Stimulated activated CD4-positive, alpha-beta T cell treated with anti-CD3 and anti-CD28 coated beads, TNF-alpha, amount 100 ng/mL, for 1 hour (primary cell): ENCODE measurements at regions not wholly inside any gene's neighbourhood (a gene's known extent, or its start where the extent isn't known, plus 50 kb on each side); places are given as distances from the start of the nearest gene placed in this dataset.

Experiments
- DNase-seq, 3 donors: peaks; one replicate each; pipeline ENCODE4 v3.0.0-alpha.2; 2020; ENCODE audit warnings: low read depth in 3 of 3, low spot score in 1 of 3

DNA sequence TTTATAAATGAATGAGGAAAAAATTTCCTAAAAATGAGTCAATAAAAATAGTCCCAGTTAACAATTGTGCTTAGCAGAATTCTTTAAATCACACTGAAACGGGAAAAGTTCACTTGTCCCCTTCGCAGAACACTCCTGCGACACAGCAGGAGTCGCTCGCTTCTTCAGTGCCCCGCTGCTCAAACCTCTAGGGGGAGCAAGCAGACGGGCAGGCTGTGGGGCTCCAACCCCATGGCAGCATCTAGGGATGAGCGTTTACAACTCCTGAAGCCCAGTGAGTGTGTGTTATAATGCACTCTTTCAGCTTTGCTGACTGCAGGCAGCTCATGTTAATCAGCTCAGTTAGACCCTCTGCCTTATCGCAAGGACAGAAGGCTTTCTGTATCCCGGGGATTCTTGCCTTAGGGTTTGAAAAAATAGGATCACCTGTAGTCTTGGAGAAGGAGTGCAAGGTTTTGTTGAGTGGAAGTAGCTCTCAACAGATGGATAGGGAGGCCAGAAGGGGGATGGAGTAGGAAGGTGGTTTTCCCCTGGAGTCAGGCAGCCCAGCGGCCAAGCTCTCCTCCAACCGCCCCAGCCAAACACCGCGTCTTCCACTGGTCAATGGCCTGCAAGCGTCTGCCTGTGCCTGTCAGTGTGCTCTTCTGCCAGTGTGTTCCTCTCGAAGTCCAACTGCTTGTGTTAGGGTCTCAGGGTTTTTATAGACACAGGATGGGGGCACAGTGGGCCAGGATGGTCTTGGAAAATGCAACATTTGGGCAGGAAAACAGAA lies 1977.7 kb upstream of the LRRTM1 start:
- no peak for DNase-seq

DNA sequence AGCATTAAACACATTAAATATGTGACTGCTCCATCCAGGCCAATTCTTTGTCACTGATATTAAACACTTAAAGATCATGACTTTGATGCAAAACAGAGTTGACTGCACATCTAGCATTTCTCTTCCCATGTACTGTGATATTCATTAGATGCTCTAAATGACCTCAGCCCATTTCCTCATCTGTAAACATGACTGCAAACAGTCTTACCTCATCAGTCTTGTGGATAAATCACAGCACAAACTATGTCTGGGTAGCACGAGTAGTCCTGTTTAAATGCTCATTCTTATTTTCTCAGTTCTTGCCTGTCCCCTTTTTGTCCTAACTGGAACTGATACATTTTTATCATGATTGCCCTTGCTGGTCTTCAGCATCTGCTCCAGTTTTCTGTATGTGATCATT lies 1974.8 kb upstream of the LRRTM1 start:
- DNase-seq, result no peak

DNA sequence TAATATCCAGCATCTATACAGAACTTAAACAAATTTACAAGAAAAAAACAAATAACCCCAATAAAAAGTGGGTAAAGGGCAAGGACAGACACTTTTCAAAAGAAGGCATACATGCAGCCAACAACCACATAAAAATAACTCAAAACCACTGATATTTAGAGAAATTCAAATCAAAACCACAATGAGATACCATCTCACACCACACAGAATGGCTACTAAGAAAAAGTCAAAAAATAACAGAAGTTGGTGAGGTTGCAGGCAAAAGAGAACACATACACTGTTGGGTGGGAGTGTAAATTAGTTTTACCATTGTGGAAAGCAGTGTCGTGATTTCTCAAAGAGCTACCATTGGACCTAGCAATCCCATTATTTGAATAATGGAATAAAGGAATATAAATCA lies 1973.9 kb upstream of the LRRTM1 start:
- DNase-seq, result no peak

DNA sequence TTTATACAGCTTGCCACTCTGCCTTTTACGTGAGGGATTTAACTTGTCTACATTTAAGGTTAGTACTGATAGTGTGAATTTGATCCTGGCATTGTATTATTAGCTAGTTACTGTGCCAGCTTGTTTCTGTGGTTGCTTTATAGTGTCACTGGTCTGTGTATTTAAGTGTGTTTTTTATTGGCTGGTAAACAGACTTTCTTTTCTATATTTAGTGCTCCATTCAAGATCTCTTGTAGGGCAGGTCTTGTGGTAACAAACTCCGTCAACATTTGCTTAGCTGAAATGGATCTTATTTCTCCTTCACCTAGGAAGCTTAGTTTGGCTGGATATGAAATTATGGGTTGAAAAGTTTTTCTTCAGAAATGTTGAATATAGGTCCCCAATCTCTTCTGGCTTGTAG lies 1971.0 kb upstream of the LRRTM1 start:
- DNase-seq, result no peak

DNA sequence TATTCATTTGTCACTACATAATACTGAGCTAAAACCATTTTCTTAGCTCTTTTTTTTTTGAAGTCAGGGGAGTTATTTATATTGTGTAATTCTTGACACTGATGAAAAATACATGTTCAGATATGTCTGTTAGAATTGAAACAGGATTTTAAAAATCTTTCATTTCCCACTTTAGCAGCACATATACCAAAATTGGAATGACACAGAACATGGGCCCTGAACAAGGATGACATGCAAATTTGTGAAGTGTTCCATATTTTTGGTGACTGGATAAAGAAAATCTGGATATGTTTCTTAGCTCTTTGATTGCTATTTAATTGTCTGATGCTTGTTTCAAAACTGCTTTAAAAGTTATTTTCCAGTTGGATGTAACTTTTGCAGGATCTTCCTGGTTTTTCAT lies 1963.9 kb upstream of the LRRTM1 start:
- DNase-seq, result no peak

DNA sequence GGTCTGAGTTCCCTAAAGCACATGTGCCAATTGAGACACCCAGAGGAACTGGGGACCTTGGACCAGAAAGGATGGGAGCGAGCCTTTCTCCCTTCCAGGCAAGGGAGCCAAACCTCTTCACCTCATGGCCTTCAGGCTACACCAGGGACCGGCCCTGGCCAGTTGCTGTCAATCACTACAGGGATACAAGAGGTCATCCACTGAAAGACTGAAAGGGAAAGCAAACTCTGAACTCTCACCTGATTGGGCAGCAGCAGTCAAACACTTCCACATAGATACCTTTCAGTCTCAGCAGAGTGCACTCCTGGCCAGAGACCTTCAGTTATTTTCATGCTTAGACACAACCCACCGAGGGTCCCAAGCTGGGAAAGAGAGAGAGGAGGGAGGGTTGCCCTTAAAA lies 1956.0 kb upstream of the LRRTM1 start:
- no peak for DNase-seq

DNA sequence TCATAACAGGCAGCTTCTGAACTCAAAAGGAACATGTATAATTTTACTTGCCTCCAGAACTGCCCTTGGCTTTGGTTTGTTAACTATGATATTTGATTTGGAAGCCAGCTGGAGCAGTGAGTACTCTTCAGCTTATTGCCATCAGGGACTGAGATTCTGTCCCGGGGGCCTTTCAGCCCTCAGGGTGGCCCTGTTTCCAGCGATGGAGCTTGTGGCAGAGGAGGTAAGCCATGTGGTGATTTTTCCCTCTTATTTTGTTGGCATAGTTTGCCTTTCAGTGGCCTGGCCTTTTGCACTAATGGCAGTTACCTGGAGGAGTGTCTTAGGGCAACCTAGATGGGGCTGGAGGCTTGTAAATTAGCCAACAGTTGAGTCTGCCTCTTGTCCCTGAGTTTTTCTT lies 1955.0 kb upstream of the LRRTM1 start:
- DNase-seq, result no peak

DNA sequence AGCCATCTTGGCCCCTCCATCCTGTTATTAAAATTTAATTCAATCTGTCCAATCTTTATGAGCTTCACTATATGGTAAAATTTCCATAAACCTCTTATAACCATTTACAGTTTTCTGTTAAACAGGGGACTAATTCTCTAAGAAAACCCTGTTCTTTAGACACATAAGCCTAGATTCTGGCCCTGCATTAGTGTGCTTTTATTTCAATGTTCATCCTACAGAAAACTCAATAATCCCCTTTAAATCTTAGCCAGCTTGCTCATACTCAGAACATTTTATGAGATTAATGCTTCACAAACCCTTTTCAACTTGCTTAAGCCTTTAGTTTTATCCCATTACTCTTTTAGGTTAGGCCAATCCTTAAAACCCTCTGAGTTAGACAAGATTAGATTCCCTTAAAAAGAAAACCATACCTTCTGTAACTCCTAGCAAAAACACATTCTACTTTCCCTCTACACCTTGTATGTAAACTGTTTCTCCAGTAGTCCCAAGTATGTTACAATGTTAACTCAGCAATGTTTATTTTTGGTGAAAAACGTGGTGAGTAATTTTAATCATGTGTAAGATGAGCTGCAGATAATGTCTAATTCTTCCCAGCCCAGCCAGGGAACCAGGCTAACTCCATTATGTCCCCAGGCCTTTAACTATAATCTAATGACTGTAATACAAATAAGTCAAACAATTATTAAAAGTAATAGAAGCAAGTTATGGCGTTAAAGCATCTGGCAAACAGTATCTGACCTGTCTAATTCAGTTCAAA lies 1953.4 kb upstream of the LRRTM1 start:
- no peak for DNase-seq

DNA sequence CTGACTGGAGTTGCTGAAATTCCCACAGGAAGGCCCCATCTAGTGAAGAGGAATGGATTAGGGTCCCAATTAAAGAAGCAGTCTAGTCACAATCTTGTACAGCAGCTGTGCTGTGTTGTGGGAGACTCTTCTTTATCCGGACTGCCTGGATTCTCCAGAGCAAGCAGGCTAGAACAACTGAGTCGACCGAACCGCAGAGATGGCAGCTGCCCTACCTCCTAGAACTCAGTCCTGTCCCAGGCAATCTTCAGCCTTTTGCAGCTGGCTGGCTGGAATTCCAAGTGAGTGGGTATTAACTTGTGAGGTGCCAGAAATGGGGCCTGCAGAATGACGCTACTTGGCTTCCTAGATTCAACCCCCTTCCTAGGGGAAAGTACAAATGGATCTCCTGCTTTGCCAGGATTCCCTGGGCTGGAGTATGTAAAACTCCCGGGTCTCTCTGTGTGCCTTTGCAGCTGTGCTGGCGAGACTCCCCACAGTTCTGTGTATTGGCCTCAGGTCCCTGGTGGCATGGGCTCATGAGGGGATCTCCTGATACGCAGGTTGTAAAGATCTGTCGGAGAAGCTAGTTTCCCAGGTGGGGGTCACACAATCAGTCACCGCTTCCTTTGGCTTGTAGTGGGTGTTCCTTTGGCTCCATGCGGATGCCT lies 1952.6 kb upstream of the LRRTM1 start:
- DNase-seq, result no peak

DNA sequence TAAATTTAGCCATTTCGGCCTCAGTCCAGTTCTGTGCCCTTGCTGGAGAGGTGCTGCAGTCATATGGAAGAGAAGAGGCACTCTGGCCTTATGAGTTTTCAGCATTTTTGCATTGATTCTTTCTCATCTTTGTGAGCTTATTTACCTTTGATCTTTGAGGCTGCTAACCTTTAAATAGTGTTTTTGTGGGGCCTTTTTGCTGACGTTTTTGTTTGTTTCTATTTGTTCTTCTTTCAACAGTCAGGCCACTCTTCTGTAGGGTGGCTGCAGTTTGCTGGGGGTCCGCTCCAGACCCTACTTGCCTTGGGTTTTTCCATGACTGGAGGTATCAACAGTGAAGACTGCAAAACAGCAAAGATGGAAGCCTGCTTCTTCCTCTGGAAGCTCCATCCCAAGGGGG lies 1951.7 kb upstream of the LRRTM1 start:
- DNase-seq, result no peak

DNA sequence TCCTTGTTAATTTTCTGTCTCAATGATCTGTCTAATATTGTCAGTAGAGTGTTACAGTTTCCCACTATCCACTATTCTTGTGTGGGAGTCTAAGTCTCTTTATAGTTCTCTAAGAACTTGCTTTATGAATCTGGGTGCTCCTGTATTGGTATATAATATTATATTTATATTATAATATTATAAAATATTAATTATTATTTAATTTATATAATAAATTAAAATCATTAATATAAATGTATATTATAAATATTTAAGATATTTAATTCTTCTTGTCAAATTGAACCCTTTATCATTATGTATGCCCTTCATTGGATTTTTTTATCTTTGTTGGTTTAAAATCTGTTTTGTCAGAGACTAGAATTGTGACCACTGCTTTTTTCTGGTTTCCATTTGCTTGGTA lies 1950.2 kb upstream of the LRRTM1 start:
- DNase-seq, result no peak

DNA sequence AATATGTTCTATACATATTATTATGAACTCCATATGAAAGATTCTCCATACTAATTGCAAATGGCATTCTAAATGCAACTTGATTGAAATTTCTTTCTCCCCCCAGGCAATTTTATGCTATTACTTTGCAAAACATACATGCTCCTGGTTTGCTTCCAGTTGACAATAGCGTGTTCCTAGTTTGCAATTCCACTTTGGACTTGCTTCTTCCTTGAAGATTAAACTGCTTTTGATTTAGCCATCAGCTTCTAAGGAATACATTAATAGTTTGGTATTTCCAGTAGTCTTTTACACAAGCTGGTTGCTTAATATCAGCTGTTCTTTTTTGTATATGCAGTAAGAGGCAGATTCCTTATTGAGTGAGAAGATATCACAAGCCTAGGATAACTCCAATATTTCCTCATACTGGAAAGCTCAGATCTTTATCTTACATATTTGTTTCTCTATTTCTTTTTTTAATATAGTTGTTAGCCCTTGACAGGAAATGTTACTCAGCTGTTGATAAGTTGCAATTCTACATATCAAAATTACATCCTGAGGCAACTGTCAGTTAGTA lies 1941.7 kb upstream of the LRRTM1 start:
- DNase-seq, result no peak

DNA sequence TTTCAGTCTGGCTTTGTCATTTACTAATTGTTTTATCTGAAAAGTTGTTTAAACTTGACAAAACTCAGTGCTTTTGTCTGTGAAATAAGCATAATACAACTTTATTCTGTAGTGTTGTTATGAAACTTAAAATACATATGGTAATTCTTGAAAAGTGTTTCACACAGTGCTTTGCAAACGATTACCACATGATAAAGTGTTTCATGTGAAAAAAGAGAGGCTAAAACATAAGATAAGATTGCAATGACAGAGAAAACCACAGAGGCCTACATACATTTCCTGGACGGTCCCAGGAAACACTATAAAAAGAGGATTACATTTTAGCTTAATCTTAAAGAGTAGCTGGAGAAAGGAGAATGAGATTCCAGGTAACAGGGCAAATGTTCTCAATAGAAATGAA lies 1934.6 kb upstream of the LRRTM1 start:
- DNase-seq, result no peak

DNA sequence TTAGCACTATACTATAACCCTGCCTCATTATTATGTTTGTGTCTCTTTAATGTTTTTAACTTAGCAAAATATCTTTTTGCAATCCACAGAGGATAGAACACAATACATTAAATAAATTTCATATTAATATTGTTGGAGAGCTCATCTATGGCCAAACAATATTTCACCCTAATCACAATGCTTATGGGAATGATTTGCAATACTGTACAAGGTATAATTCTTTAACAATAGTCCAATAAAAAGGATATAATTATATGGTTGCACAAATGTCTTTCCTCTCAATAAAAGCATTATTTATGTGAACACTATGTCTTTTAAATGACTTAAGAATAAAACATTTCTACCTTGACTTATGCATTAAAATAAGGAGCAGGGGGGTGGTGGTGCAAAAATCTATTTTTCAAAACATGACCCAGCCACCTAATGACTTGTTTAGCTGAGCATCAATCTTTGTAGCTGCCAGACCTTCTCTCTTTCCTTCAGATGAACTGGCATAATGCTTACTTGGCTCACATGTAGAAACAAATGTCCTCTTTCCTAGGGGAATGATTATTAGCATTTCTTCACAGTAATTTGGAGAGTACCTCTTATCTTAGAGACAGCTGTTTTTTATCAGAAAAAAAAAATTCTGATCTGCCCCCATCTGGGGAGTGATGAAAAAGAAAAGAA lies 1933.6 kb upstream of the LRRTM1 start:
- DNase-seq, result no peak

DNA sequence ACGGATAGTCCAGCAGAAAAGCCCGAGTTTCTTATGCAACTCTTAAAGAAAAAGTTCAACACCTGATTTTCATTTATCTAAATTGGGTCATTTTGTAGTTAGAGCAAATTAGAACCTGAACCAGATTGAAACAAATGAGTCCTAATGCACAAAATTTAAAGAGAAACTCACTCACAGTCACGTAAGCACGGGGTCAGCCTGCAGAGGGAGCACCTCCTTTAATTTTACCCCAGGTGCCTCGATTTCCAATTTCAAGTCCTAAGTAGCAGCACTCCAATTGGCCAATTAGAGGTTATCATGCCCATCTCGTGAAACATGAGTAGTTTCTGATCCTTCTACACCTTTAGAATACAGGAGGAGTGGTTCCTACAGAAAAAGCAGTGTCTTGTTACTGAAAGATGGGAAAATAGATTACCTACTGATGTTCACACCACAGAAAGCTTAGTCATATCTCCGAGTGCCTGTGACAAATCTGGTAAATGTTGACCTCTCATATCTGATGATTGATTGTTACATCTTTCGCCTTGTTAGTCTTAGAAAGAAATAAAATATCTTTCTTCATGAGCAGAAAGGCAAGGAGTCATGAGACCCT lies 1929.8 kb upstream of the LRRTM1 start:
- DNase-seq, result no peak

DNA sequence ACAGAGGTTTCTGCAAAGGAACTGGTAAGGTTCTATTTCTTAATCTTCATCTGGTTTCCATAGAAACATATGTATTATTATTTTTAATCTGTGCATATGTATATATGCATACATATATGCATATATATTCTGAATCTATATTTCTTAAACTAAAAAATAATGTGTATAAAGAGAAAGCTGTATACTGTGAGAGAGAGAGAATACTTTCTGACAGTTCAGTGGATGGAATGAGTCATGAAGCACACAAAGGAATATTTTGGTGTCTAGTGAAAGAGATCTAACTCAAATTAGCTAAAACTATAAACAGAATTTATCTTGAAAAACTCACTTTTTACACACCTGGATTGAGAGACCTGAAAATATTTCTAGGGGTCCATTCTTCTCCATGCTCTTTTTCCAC lies 1929.3 kb upstream of the LRRTM1 start:
- DNase-seq, result no peak

DNA sequence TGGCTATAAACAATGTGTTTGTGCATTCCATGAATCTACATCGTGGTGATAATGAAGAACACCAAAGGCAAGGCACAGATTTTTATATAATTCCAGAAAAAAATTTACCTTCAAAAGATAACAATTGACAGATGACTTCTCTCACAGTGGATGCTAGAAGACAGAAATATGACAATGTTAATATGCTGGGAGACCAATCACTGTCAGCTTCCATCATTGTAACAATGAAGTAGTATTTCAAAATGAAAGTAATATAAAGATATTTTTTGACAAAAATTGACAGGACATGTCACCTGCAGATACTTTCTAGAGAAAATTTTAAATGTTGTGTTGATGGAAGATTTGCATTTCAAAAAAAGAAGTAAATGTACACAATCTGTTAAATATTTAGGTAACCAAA lies 1925.9 kb upstream of the LRRTM1 start:
- no peak for DNase-seq

DNA sequence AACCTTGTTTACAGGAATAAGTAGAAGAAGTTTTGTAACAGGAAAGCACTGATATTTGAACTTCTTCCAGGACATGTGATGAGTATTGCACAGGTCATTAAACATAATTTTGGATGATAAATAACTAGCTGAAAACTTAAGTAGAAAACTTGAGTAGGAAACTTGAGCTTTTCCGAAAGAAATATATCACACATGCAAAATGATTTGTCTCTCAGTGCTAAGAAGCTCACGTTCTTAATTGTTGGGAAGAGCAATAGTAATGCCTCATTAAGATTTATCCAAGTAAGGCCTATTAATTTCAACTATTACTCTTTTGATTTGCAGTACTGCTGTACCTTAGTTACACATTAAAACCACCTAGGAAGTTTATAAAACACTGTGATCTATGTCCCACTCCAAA lies 1921.9 kb upstream of the LRRTM1 start:
- no peak for DNase-seq

DNA sequence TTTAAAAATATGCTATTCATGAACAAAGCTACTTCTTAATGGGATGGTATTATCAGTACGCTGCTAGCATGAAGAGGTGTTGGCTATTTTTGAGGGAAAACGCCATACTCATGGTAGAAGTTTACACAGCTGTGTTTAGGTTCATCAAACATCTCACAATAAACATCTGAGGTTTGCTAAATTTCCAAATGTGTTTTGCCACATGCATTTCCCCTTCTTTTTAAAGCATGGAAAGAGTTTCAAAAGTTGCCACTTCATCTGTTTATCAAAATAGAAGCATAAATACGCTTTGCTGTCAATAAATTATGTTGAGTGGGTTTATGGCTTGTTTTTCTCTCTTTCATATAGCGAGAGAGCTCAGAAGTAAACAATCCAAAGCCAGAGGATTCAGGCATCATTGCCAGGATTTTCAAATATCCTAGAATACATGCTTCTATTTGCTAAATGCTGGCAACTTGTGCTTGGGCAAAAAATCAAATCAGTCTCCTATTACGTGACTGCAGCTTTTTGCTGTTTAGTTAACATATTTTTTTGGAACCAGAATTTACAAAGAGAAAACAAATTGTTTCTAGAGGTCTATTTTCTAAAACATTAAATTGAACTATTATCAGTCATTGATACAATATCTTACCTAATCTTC lies 1919.9 kb upstream of the LRRTM1 start:
- DNase-seq, result no peak

DNA sequence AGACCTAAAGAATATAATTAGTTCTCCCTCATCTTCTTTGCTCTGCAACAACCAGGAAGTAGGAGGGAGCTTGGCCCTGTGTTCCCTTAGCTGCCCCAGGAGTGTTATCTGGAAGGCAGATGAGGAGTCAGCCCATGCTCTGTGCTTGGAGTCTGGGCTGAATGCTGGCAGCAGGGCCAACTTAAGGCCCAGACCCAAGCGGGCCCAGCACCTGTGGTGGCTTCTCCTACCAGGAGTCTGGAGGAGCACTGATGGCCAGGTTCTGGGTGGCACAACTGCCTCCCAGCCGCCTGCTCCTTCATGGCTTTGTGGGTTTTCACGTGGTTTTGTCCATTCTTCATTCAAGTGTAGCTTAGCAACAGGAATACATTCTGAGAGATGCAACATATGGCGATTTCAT lies 1910.7 kb upstream of the LRRTM1 start:
- no peak for DNase-seq

DNA sequence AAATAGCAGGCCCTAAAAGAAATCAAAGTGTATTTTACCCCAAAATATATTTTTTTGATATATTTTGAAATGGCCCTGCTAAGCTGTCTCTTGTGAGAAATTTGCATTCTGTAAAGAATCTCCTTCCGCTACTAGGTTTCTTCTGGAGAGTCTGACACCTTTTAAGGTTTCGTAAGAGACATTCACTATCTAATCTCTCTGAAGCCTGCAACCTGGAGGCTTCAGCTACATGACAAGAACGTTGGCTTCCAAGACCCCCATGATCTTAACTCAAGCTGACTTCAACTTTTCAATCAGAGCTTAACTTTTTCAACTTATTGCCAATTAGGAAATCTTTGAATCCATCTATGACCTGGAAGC lies 1894.9 kb upstream of the LRRTM1 start:
- no peak for DNase-seq
